ENCODE measurements at regions not wholly inside any gene's neighbourhood (a gene's known extent, or its start where the extent isn't known, plus 50 kb on each side); places are given as distances from the start of the nearest gene placed in this dataset.
A peak's percentile ranks its signal among the peaks of the same experiment; 100 is the strongest.

GRCh38 chr10:42934842-42935241 is 142.0 kb upstream of the RET start:
- intact Hi-C loops (cut with DNase I, micrococcal nuclease): loop anchor here in 1 of 2 experiments (10.0 kb wide), 1 partner anchor 200 kb away; the partner anchor contains the start of gene CSGALNACT2
- no peak overlapping the region for H3K4me3 ChIP-seq (ENCODE audit: low read length)
- TF ChIP-seq CTCF (IDR thresholded peaks at IDR 0.05): no peak
- H3K4me1 ChIP-seq (ENCODE audit: insufficient read depth, low read length): peaks cover 24% of the 10 kb centered on the region
- no peaks in the 10 kb centered on the region for H3K36me3 ChIP-seq (ENCODE audit: insufficient read depth, low read length)
- POLR2A ChIA-PET: interaction anchor here (1.6 kb wide), 1 partner anchor 204 kb away, joined by 7 read pairs; the partner anchor contains the start of gene CSGALNACT2
- peak overlapping the region; percentile 87 for H3K4me3 Mint-ChIP-seq
- DNase-seq: no peak
- H3K9me3 ChIP-seq (ENCODE audit: control insufficient read depth in 1 of 2, insufficient read depth in 1 of 2, low read length in 2 of 2): peaks cover 0 to 13% of the 10 kb centered on the region in 2 experiments
- H3K27me3 ChIP-seq (ENCODE audit: control insufficient read depth in 1 of 2, insufficient read depth in 2 of 2, low read length in 2 of 2): peaks cover 11 to 22% of the 10 kb centered on the region in 2 experiments
- ATAC-seq (ENCODE audit: poor library complexity): no peak
- H3K9me3 Mint-ChIP-seq: no peaks in the 10 kb centered on the region
- CTCF ChIA-PET: no interaction called here
- no peak overlapping the region for H3K27ac ChIP-seq (ENCODE audit: low read depth in 1 of 2, low read length in 2 of 2)
- H3K4me1 Mint-ChIP-seq (ENCODE audit: low read depth): peaks cover 16% of the 10 kb centered on the region
- peak overlapping the region; percentile 89 for H3K27ac Mint-ChIP-seq
- H3K27me3 Mint-ChIP-seq: peaks cover 22% of the 10 kb centered on the region
- no peaks in the 10 kb centered on the region for H3K36me3 Mint-ChIP-seq (ENCODE audit: low read depth)

DNA sequence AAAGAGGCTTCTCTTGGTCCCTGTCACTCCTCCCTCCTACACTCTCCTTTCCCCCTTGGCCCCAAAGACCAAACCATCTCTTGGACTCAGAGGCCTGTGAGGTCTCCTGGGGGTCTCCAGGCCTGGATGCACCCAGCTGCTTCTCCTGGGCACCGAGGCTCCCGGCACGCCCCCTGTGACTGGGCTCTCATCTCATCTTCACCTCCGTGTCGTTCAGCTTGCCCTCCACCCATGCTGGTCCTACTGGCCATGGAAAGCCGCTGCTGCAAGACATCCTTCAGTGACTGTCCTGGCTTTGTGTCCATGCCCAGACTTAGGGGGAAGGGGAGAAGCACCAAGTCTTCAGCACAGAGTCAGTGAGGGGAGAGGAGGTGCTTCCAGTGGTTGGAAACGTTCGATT is 141.4 kb upstream of the RET start:
- CTCF ChIA-PET: no interaction called here
- peaks cover 20% of the 10 kb centered on the region for H3K27me3 Mint-ChIP-seq
- peaks cover 11 to 20% of the 10 kb centered on the region in 2 experiments for H3K27me3 ChIP-seq (ENCODE audit: control insufficient read depth in 1 of 2, insufficient read depth in 2 of 2, low read length in 2 of 2)
- intact Hi-C loops (cut with DNase I, micrococcal nuclease): loop anchor here in 1 of 2 experiments (10.0 kb wide), 1 partner anchor 199 kb away; the partner anchor contains the start of gene CSGALNACT2
- H3K9me3 ChIP-seq (ENCODE audit: control insufficient read depth in 1 of 2, insufficient read depth in 1 of 2, low read length in 2 of 2): peaks cover 0 to 13% of the 10 kb centered on the region in 2 experiments
- H3K27ac ChIP-seq (ENCODE audit: low read depth in 1 of 2, low read length in 2 of 2): no peak overlapping the region
- no peak overlapping the region for H3K4me3 ChIP-seq (ENCODE audit: low read length)
- no peak overlapping the region for H3K27ac Mint-ChIP-seq
- no peak for DNase-seq
- H3K36me3 Mint-ChIP-seq (ENCODE audit: low read depth): no peaks in the 10 kb centered on the region
- peaks cover 16% of the 10 kb centered on the region for H3K4me1 Mint-ChIP-seq (ENCODE audit: low read depth)
- no peak for ATAC-seq (ENCODE audit: poor library complexity)
- peak overlapping the region; percentile 20 for H3K4me3 Mint-ChIP-seq
- POLR2A ChIA-PET: no interaction called here
- no peaks in the 10 kb centered on the region for H3K9me3 Mint-ChIP-seq
- TF ChIP-seq CTCF (IDR thresholded peaks at IDR 0.05): no peak
- no peaks in the 10 kb centered on the region for H3K36me3 ChIP-seq (ENCODE audit: insufficient read depth, low read length)
- peaks cover 24% of the 10 kb centered on the region for H3K4me1 ChIP-seq (ENCODE audit: insufficient read depth, low read length)

- DNase-seq (no peak), ATAC-seq (ENCODE audit: poor library complexity) (no peak)
- POLR2A ChIA-PET: no interaction called here
- Histone ChIP-seq H3K9me3 (ENCODE audit: control insufficient read depth in 1 of 2, insufficient read depth in 1 of 2, low read length in 2 of 2) (peaks cover 0 to 13% of the 10 kb centered on the region in 2 experiments), H3K27me3 (ENCODE audit: control insufficient read depth in 1 of 2, insufficient read depth in 2 of 2, low read length in 2 of 2) (peaks cover 5 to 15% of the 10 kb centered on the region in 2 experiments), H3K4me1 (ENCODE audit: insufficient read depth, low read length) (peaks cover 24% of the 10 kb centered on the region), H3K27ac (ENCODE audit: low read depth in 1 of 2, low read length in 2 of 2) (no peak overlapping the region), H3K4me3 (ENCODE audit: low read length) (no peak overlapping the region), H3K36me3 (ENCODE audit: insufficient read depth, low read length) (no peaks in the 10 kb centered on the region)
- no peak overlapping the region for H3K4me3 Mint-ChIP-seq
- CTCF ChIA-PET: no interaction called here
- H3K9me3 Mint-ChIP-seq: no peaks in the 10 kb centered on the region
- intact Hi-C loops (cut with DNase I, micrococcal nuclease): loop anchor here in 1 of 2 experiments (10.0 kb wide), 1 partner anchor 198 kb away; the partner anchor contains the start of gene CSGALNACT2
- no peak overlapping the region for H3K27ac Mint-ChIP-seq
- H3K4me1 Mint-ChIP-seq (ENCODE audit: low read depth): peaks cover 16% of the 10 kb centered on the region
- TF ChIP-seq CTCF (IDR thresholded peaks at IDR 0.05): no peak
- H3K36me3 Mint-ChIP-seq (ENCODE audit: low read depth): no peaks in the 10 kb centered on the region
- H3K27me3 Mint-ChIP-seq: peaks cover 13% of the 10 kb centered on the region
Observed at GRCh38 chr10:42936580-42936979, 140.3 kb upstream of the RET start.
